ENCODE measurements at regions not wholly inside any gene's neighbourhood (a gene's known extent, or its start where the extent isn't known, plus 50 kb on each side); places are given as distances from the start of the nearest gene placed in this dataset.

DNA sequence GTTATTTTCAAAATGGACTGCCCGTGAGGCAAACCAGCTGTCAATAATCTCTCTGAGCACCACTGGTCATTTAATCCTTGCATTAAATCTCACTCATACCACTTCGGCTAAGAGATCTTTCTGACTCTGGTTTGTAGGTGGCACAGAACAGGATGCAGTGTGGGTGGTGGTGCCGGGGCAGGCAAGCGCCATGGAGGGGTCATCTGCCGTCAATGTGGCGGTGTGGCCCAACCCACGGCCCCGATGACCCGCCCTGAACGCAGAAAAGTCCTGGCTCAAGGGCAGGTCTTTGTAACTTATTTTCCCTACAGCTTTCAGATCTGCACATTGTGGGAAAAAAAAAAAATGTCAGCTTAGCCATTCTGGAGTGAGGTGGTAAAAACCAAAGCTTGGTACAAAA lies 73.2 kb upstream of the MGMT start:
- TF ChIP-seq, protein P1, sequence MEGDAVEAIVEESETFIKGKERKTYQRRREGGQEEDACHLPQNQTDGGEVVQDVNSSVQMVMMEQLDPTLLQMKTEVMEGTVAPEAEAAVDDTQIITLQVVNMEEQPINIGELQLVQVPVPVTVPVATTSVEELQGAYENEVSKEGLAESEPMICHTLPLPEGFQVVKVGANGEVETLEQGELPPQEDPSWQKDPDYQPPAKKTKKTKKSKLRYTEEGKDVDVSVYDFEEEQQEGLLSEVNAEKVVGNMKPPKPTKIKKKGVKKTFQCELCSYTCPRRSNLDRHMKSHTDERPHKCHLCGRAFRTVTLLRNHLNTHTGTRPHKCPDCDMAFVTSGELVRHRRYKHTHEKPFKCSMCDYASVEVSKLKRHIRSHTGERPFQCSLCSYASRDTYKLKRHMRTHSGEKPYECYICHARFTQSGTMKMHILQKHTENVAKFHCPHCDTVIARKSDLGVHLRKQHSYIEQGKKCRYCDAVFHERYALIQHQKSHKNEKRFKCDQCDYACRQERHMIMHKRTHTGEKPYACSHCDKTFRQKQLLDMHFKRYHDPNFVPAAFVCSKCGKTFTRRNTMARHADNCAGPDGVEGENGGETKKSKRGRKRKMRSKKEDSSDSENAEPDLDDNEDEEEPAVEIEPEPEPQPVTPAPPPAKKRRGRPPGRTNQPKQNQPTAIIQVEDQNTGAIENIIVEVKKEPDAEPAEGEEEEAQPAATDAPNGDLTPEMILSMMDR (IDR thresholded peaks at IDR 0.05; ENCODE audit: low read depth, low read length, poor library complexity, severe bottlenecking), result no peak
- no peak for TF ChIP-seq EZH2phosphoT487 (IDR thresholded peaks at IDR 0.05; ENCODE audit: borderline replicate concordance, low read length)

Measured in DOHH2 (cell line).